ENCODE measurements at regions not wholly inside any gene's neighbourhood (a gene's known extent, or its start where the extent isn't known, plus 50 kb on each side); places are given as distances from the start of the nearest gene placed in this dataset.

DNA sequence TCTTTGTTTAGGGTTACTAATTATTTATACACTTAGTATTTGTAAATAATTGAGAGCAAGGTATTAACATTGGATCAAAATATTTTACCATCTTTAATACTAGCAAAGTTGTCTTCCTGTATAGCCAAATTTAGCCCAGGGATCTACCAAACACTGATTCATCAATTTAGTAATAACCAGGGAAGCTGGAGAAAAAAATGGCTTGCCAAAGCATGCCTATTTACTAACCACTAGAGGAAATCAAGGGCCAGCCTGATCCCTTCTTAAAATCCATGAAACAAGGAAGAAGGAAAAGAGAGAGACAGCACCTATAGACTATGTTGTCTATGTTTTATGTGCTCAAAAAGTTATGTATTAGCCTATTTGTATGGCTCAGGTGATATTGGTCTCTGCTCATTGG is 450.3 kb upstream of the GJE1 start:
- no TSS peak for BruUV-seq (replicated peaks)
- peaks cover 11% of the 10 kb centered on the region for H3K27me3 Mint-ChIP-seq (ENCODE audit: insufficient read depth, unreplicated experiment)
- no peak for TF ChIP-seq CTCF (IDR thresholded peaks at IDR 0.05; ENCODE audit: unreplicated experiment)
- H3K4me1 Mint-ChIP-seq (ENCODE audit: insufficient read depth, unreplicated experiment) = peaks cover 6% of the 10 kb centered on the region
- H3K27ac Mint-ChIP-seq (ENCODE audit: low read depth, unreplicated experiment) = no peak overlapping the region
- intact Hi-C loops (cut with micrococcal nuclease) = no loop called here
- CTCF ChIA-PET = no interaction called here
- H3K36me3 Mint-ChIP-seq (ENCODE audit: insufficient read depth, unreplicated experiment) = no peaks in the 10 kb centered on the region
- DNase-seq (ENCODE audit: unreplicated experiment) = no peak
- no peaks in the 10 kb centered on the region for H3K9me3 Mint-ChIP-seq (ENCODE audit: unreplicated experiment)
- POLR2A ChIA-PET = no interaction called here
- H3K4me3 Mint-ChIP-seq (ENCODE audit: unreplicated experiment) = no peak overlapping the region

DNA sequence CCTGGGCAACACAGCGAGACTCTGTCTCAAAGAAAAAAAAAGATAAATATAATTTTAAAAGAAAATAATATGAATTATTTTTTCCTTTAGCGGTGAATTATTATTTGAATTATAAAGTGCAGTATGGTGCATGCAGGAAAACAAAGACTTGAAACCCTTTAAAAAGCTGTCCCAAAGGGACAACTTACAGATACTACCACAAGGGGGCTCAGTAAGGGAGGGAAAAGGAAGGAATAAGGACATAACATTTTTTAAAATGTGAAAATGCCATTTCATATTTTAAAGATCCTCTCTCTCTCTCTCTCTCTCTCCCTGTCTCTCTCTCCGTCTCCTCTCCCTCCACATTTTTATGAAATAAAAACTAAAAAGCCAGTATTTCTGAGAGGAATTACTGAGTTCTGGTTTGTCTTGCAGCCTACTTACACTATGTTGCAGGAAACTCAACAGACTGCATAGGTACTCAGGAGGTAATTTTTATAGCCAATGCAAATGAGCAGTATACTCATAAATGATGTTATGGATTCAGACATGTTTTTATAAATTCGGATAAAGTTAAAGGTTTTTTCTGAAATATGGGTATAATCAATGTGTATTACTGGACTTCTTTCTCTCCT is 455.0 kb upstream of the GJE1 start:
- H3K4me1 Mint-ChIP-seq (ENCODE audit: insufficient read depth, unreplicated experiment) = peaks cover 6% of the 10 kb centered on the region
- intact Hi-C loops (cut with micrococcal nuclease) = loop anchor here (1.0 to 5.0 kb wide), 2 partner anchors 370 to 435 kb away; no protein-coding TSS in a partner anchor
- ChIA-PET CTCF (interaction anchor here (0.6 to 1.5 kb wide), 6 partner anchors 9 to 383 kb away, joined by 3 to 5 read pairs (median 4); no protein-coding TSS in a partner anchor), POLR2A (interaction anchor here (0.7 kb wide), 1 partner anchor 756 kb away, joined by 3 read pairs; no protein-coding TSS in a partner anchor)
- no peaks in the 10 kb centered on the region for H3K36me3 Mint-ChIP-seq (ENCODE audit: insufficient read depth, unreplicated experiment)
- no TSS peak for BruUV-seq (replicated peaks)
- no peak overlapping the region for H3K4me3 Mint-ChIP-seq (ENCODE audit: unreplicated experiment)
- H3K27me3 Mint-ChIP-seq (ENCODE audit: insufficient read depth, unreplicated experiment) = peaks cover 27% of the 10 kb centered on the region
- TF ChIP-seq CTCF (IDR thresholded peaks at IDR 0.05; ENCODE audit: unreplicated experiment) = peak; percentile 48
- H3K27ac Mint-ChIP-seq (ENCODE audit: low read depth, unreplicated experiment) = no peak overlapping the region
- no peaks in the 10 kb centered on the region for H3K9me3 Mint-ChIP-seq (ENCODE audit: unreplicated experiment)
- DNase-seq (ENCODE audit: unreplicated experiment) = peak; percentile 68

- H3K27ac Mint-ChIP-seq (ENCODE audit: low read depth, unreplicated experiment) = no peak overlapping the region
- no peaks in the 10 kb centered on the region for H3K36me3 Mint-ChIP-seq (ENCODE audit: insufficient read depth, unreplicated experiment)
- intact Hi-C loops (cut with micrococcal nuclease) = loop anchor here (5.0 kb wide), 1 partner anchor 371 kb away; no protein-coding TSS in a partner anchor
Observed at GRCh38 chr6:141675957-141676356, 456.8 kb upstream of the GJE1 start.

GRCh38 chr6:141669141-141669540 is 463.6 kb upstream of the GJE1 start:
- POLR2A ChIA-PET = no interaction called here

More at GRCh38 chr6:141675957-141676356, 456.8 kb upstream of the GJE1 start:
- no TSS peak for BruUV-seq (replicated peaks)
- H3K4me3 Mint-ChIP-seq (ENCODE audit: unreplicated experiment) = no peak overlapping the region
- peaks cover 44% of the 10 kb centered on the region for H3K27me3 Mint-ChIP-seq (ENCODE audit: insufficient read depth, unreplicated experiment)
- H3K9me3 Mint-ChIP-seq (ENCODE audit: unreplicated experiment) = no peaks in the 10 kb centered on the region
- POLR2A ChIA-PET = no interaction called here
- CTCF ChIA-PET = interaction anchor here (0.7 to 1.4 kb wide), 11 partner anchors 10 to 855 kb away, joined by 3 to 6 read pairs (median 4); no protein-coding TSS in a partner anchor
- peaks cover 6% of the 10 kb centered on the region for H3K4me1 Mint-ChIP-seq (ENCODE audit: insufficient read depth, unreplicated experiment)
- peak; percentile 13 for DNase-seq (ENCODE audit: unreplicated experiment)
- TF ChIP-seq CTCF (IDR thresholded peaks at IDR 0.05; ENCODE audit: unreplicated experiment) = peak; percentile 20

More at GRCh38 chr6:141669141-141669540, 463.6 kb upstream of the GJE1 start:
- no peaks in the 10 kb centered on the region for H3K4me1 Mint-ChIP-seq (ENCODE audit: insufficient read depth, unreplicated experiment)
- no peaks in the 10 kb centered on the region for H3K9me3 Mint-ChIP-seq (ENCODE audit: unreplicated experiment)
- H3K4me3 Mint-ChIP-seq (ENCODE audit: unreplicated experiment) = no peak overlapping the region
- no peak overlapping the region for H3K27ac Mint-ChIP-seq (ENCODE audit: low read depth, unreplicated experiment)
- CTCF ChIA-PET = interaction anchor here (0.7 to 1.6 kb wide), 5 partner anchors 8 to 1000 kb away, joined by 3 to 5 read pairs (median 3); no protein-coding TSS in a partner anchor
- DNase-seq (ENCODE audit: unreplicated experiment) = no peak
- no peak for TF ChIP-seq CTCF (IDR thresholded peaks at IDR 0.05; ENCODE audit: unreplicated experiment)
- intact Hi-C loops (cut with micrococcal nuclease) = no loop called here
- BruUV-seq (replicated peaks) = no TSS peak
- H3K27me3 Mint-ChIP-seq (ENCODE audit: insufficient read depth, unreplicated experiment) = peaks cover 39% of the 10 kb centered on the region
- no peaks in the 10 kb centered on the region for H3K36me3 Mint-ChIP-seq (ENCODE audit: insufficient read depth, unreplicated experiment)

Data from MCF 10A (cell line).